PC-9 (cell line): ENCODE measurements at regions not wholly inside any gene's neighbourhood (a gene's known extent, or its start where the extent isn't known, plus 50 kb on each side); places are given as distances from the start of the nearest gene placed in this dataset.

ENCODE experiments used
- EZH2 ChIP-seq: fragments of 200-600 bp; sonication (generic); IDR thresholded peaks from 2 replicates; pipeline ENCODE4 v1.8.0; 2017; ENCODE audit warnings: antibody characterized with exemption, low read depth
- TF ChIP-seq, protein P1 (sequence below): fragments of 200-600 bp; sonication (generic); conservative IDR thresholded peaks from 2 replicates; pipeline ENCODE4 v1.6.1; 2017; ENCODE audit warnings: mixed run types, antibody characterized with exemption, mild to moderate bottlenecking, moderate library complexity

DNA sequence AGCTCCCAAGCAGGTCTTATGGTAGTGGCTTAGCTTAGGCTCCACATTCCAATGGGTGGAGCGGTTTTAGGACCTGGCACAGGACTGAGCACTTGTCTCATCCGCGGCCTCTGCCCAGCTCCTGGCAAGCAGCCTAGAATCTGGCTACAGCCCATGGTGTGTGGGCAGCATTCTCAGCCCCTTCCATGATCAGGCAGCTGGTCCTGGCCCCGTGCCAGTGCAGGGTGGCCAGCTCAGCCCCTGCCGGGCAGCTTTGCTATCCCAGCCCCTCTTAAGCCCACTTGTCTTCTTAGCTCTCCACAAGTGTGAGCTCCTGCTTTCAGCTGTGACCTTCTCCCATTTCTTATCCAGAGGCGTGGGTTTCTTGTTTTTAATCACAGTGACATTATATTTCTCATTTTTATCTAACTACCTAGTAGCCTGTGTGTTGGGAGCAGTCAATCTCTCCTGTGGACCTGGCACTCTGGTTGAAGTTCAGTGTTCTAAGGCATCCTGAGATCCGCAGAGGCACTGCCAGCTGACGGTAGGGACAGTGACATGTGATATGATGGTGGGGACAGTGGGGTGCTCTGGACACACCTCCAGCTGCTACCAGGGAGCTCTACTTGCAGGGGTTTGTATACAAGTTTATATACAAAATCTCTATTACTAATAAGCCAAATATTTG, 84.5 kb upstream of the PRNP start:
- TF ChIP-seq, protein P1, sequence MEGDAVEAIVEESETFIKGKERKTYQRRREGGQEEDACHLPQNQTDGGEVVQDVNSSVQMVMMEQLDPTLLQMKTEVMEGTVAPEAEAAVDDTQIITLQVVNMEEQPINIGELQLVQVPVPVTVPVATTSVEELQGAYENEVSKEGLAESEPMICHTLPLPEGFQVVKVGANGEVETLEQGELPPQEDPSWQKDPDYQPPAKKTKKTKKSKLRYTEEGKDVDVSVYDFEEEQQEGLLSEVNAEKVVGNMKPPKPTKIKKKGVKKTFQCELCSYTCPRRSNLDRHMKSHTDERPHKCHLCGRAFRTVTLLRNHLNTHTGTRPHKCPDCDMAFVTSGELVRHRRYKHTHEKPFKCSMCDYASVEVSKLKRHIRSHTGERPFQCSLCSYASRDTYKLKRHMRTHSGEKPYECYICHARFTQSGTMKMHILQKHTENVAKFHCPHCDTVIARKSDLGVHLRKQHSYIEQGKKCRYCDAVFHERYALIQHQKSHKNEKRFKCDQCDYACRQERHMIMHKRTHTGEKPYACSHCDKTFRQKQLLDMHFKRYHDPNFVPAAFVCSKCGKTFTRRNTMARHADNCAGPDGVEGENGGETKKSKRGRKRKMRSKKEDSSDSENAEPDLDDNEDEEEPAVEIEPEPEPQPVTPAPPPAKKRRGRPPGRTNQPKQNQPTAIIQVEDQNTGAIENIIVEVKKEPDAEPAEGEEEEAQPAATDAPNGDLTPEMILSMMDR, result no peak
- no peak for TF ChIP-seq EZH2
